Parathyroid adenoma (tissue), 2 donors: ENCODE measurements at regions not wholly inside any gene's neighbourhood (a gene's known extent, or its start where the extent isn't known, plus 50 kb on each side); places are given as distances from the start of the nearest gene placed in this dataset.

Experiments used
- H2AFZ ChIP-seq: fragments of 300-600 bp; sonication (generic); one replicate; pipeline ENCODE4 v1.7.0; 2017; ENCODE audit warnings: antibody characterized with exemption, mild to moderate bottlenecking
- H3K27ac ChIP-seq: fragments of 300-600 bp; sonication (generic); one replicate; pipeline ENCODE4 v1.7.0; 2017
- H3K27me3 ChIP-seq: fragments of 300-600 bp; sonication (generic); one replicate; pipeline ENCODE4 v1.7.0; 2017; ENCODE audit warnings: low read length; ENCODE audit not compliant: control insufficient read depth, insufficient read depth
- H3K36me3 ChIP-seq: fragments of 300-600 bp; sonication (generic); one replicate; pipeline ENCODE4 v1.7.0; 2017; ENCODE audit warnings: low read length; ENCODE audit not compliant: control insufficient read depth, insufficient read depth
- H3K4me1 ChIP-seq: fragments of 300-600 bp; sonication (generic); one replicate; pipeline ENCODE4 v1.7.0; 2017; ENCODE audit warnings: control low read depth
- H3K4me2 ChIP-seq: fragments of 300-600 bp; sonication (generic); one replicate; pipeline ENCODE4 v1.7.0; 2017; ENCODE audit warnings: low read length
- H3K4me3 ChIP-seq: fragments of 300-600 bp; sonication (generic); one replicate; pipeline ENCODE4 v1.7.0; 2017; ENCODE audit warnings: low read depth, low read length
- H3K79me2 ChIP-seq: fragments of 300-600 bp; sonication (generic); one replicate; pipeline ENCODE4 v1.7.0; 2017; ENCODE audit warnings: control low read depth
- H3K9ac ChIP-seq: fragments of 300-600 bp; sonication (generic); one replicate; pipeline ENCODE4 v1.7.0; 2017; ENCODE audit warnings: mild to moderate bottlenecking
- H3K9me3 ChIP-seq: fragments of 300-600 bp; sonication (generic); one replicate; pipeline ENCODE4 v1.7.0; 2017; ENCODE audit warnings: low read length; ENCODE audit not compliant: control insufficient read depth
- TF ChIP-seq, protein P1 (sequence below): fragments of 300-600 bp; sonication (generic); IDR thresholded peaks from one replicate; pipeline ENCODE4 v1.7.0; 2017; ENCODE audit warnings: antibody characterized with exemption, mild to moderate bottlenecking
- donor health status: primary hyperparathyroidism.

DNA sequence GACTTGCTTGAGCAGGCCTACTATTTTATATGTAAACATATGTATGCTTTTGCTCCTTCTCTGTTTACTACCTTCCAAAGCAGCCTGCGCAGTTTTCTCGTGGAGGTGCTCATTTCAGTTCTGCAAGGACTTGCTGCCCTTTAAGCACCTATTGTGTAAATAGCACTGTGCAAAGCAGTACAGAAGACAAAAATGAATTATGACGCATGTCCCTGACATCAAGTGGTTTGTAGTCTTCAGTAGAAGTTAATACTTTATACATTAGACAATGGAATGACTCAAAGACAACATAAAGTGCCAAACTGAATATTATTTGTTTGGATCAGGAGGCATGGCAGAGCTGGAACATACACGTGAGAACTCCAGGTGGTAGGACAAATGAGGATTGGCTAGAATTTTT is 611.7 kb downstream of the LMO4 start:
- H3K9ac ChIP-seq = no peak overlapping the region
- H3K27ac ChIP-seq = no peak overlapping the region
- TF ChIP-seq, protein P1, sequence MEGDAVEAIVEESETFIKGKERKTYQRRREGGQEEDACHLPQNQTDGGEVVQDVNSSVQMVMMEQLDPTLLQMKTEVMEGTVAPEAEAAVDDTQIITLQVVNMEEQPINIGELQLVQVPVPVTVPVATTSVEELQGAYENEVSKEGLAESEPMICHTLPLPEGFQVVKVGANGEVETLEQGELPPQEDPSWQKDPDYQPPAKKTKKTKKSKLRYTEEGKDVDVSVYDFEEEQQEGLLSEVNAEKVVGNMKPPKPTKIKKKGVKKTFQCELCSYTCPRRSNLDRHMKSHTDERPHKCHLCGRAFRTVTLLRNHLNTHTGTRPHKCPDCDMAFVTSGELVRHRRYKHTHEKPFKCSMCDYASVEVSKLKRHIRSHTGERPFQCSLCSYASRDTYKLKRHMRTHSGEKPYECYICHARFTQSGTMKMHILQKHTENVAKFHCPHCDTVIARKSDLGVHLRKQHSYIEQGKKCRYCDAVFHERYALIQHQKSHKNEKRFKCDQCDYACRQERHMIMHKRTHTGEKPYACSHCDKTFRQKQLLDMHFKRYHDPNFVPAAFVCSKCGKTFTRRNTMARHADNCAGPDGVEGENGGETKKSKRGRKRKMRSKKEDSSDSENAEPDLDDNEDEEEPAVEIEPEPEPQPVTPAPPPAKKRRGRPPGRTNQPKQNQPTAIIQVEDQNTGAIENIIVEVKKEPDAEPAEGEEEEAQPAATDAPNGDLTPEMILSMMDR = no peak
- H3K27me3 ChIP-seq = no peaks in the 10 kb centered on the region
- H3K4me1 ChIP-seq = no peaks in the 10 kb centered on the region
- H3K9me3 ChIP-seq = no peaks in the 10 kb centered on the region
- no peak overlapping the region for H3K4me3 ChIP-seq
- H2AFZ ChIP-seq = no peak overlapping the region
- H3K4me2 ChIP-seq = no peak overlapping the region
- H3K36me3 ChIP-seq = no peaks in the 10 kb centered on the region
- H3K79me2 ChIP-seq = no peaks in the 10 kb centered on the region

- H3K4me2 ChIP-seq = no peak overlapping the region
- H3K36me3 ChIP-seq = no peaks in the 10 kb centered on the region
- H3K9me3 ChIP-seq = no peaks in the 10 kb centered on the region
- H3K4me1 ChIP-seq = no peaks in the 10 kb centered on the region
- H3K79me2 ChIP-seq = no peaks in the 10 kb centered on the region
- no peaks in the 10 kb centered on the region for H3K27me3 ChIP-seq
- no peak overlapping the region for H3K9ac ChIP-seq
- H3K27ac ChIP-seq = no peak overlapping the region
- H2AFZ ChIP-seq = no peak overlapping the region
- H3K4me3 ChIP-seq = no peak overlapping the region
- TF ChIP-seq, protein P1 = no peak
Observed at GRCh38 chr1:87941337-87941946, 612.8 kb downstream of the LMO4 start.

DNA sequence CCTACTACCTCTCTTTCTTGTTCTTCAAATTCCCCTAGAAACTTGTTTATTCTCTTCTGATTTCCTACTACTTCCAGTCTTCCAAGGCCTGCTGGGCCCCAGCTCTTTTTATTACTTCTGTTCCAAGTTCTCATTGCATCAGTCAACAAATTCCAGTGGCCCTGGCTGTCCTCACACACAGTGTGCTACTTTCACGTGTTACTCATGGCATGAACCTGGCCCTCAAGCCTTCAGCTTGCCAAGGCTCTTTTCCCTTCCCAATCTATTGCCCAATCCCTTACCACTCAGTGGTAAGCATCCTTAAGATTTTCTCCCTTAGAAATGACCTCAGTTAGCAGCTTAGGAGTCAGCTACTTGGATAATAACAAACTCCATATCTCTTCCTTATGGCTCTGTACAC is 613.5 kb downstream of the LMO4 start:
- H3K4me3 ChIP-seq = no peak overlapping the region
- no peaks in the 10 kb centered on the region for H3K79me2 ChIP-seq
- no peak overlapping the region for H3K9ac ChIP-seq
- H3K9me3 ChIP-seq = no peaks in the 10 kb centered on the region
- no peaks in the 10 kb centered on the region for H3K36me3 ChIP-seq
- H3K27me3 ChIP-seq = no peaks in the 10 kb centered on the region
- H3K27ac ChIP-seq = no peak overlapping the region
- no peak overlapping the region for H3K4me2 ChIP-seq
- no peak overlapping the region for H2AFZ ChIP-seq
- H3K4me1 ChIP-seq = no peaks in the 10 kb centered on the region
- TF ChIP-seq, protein P1 = no peak

GRCh38 chr1:87949711-87950110 is 621.0 kb downstream of the LMO4 start:
- H2AFZ ChIP-seq = no peak overlapping the region
- no peaks in the 10 kb centered on the region for H3K27me3 ChIP-seq
- TF ChIP-seq, protein P1 = no peak
- H3K79me2 ChIP-seq = no peaks in the 10 kb centered on the region
- H3K4me2 ChIP-seq = no peak overlapping the region
- no peaks in the 10 kb centered on the region for H3K4me1 ChIP-seq
- H3K36me3 ChIP-seq = no peaks in the 10 kb centered on the region
- H3K9ac ChIP-seq = no peak overlapping the region
- H3K4me3 ChIP-seq = no peak overlapping the region
- H3K9me3 ChIP-seq = no peaks in the 10 kb centered on the region
- H3K27ac ChIP-seq = no peak overlapping the region

GRCh38 chr1:87950369-87950768 is 621.7 kb downstream of the LMO4 start:
- TF ChIP-seq, protein P1 = no peak
- H3K4me2 ChIP-seq = no peak overlapping the region
- no peaks in the 10 kb centered on the region for H3K27me3 ChIP-seq
- no peaks in the 10 kb centered on the region for H3K9me3 ChIP-seq
- H3K79me2 ChIP-seq = no peaks in the 10 kb centered on the region
- H3K27ac ChIP-seq = no peak overlapping the region
- no peak overlapping the region for H3K9ac ChIP-seq
- H2AFZ ChIP-seq = no peak overlapping the region
- H3K4me3 ChIP-seq = no peak overlapping the region
- no peaks in the 10 kb centered on the region for H3K4me1 ChIP-seq
- H3K36me3 ChIP-seq = no peaks in the 10 kb centered on the region
